Endothelial cell of umbilical vein (primary cell): ENCODE measurements at regions not wholly inside any gene's neighbourhood (a gene's known extent, or its start where the extent isn't known, plus 50 kb on each side); places are given as distances from the start of the nearest gene placed in this dataset.

Source experiments
- BruUV-seq: library from RNA; stranded (reverse); fragments of 400-500 nt; replicated peaks from 2 replicates; lab custom pipeline; 2021; lab: Mats Ljungman, UMichigan
- CTCF ChIA-PET: fragments of 300-600, 350-600 bp; sonication (Branson Sonifier 250); formaldehyde crosslinking; loops from one replicate; lab custom pipeline; 2021; ENCODE audit warnings: antibody characterized with exemption, inconsistent platforms; lab: Charles Lee
- POLR2A ChIA-PET: fragments of 300-600, 350-600 bp; sonication (Branson Sonifier 250); formaldehyde crosslinking; loops from one replicate; lab custom pipeline; 2021; ENCODE audit warnings: antibody characterized with exemption, inconsistent platforms; lab: Charles Lee
- DNase-seq: peaks from one replicate; pipeline ENCODE4 v3.0.0-alpha.2; 2011; ENCODE audit warnings: low read depth, low spot score
- FAIRE-seq: peaks from 2 replicates; lab custom pipeline; 2011; peaks lifted over from hg19 to GRCh38; lab: Jason Lieb, UNC
- H2AFZ ChIP-seq: 2 replicates; pipeline ENCODE4 v1.6.0; 2012; ENCODE audit warnings: low read depth, low read length, control low read depth, inconsistent platforms
- H3K27ac ChIP-seq: 2 replicates; pipeline ENCODE4 v1.5.1; 2011; ENCODE audit warnings: low read depth, mild to moderate bottlenecking, control low read depth, low read length, moderate library complexity; ENCODE audit not compliant: insufficient read depth
- H3K27me3 ChIP-seq, 2 experiments: 2 replicates each; pipeline versions ENCODE4 v1.6.0 to v1.6.1; 2011; ENCODE audit warnings: low read length in 2 of 2, mixed read lengths in 1 of 2; ENCODE audit not compliant: control insufficient read depth in 2 of 2, insufficient read depth in 2 of 2
- H3K36me3 ChIP-seq, 2 experiments: 2 replicates in 1 of 2; 3 replicates in 1 of 2; pipeline ENCODE4 v1.5.1; 2011; ENCODE audit warnings: low read length in 2 of 2, mild to moderate bottlenecking in 1 of 2, moderate library complexity in 1 of 2; ENCODE audit not compliant: control insufficient read depth in 2 of 2, insufficient read depth in 2 of 2; ENCODE audit errors: extremely low read depth in 1 of 2
- H3K4me1 ChIP-seq: 3 replicates; pipeline ENCODE4 v1.5.1; 2011; ENCODE audit warnings: mild to moderate bottlenecking, low read length; ENCODE audit not compliant: control insufficient read depth, insufficient read depth; ENCODE audit errors: extremely low read depth
- H3K4me2 ChIP-seq: 2 replicates; pipeline ENCODE4 v1.6.1; 2011; ENCODE audit warnings: low read length, control low read depth, mixed read lengths; ENCODE audit not compliant: insufficient read depth
- H3K4me3 ChIP-seq, 3 experiments: fragments of 200-600 bp in 1 of 3; sonication (generic), shearing (Covaris generic) in 1 of 3; replicated peaks in 1 of 3; 2 replicates each; pipeline ENCODE4 v1.5.1; 2011 to 2016; ENCODE audit warnings: control low read depth in 3 of 3, low read length in 3 of 3, mild to moderate bottlenecking in 2 of 3, inconsistent platforms in 1 of 3, low read depth in 1 of 3, moderate library complexity in 1 of 3; ENCODE audit not compliant: insufficient read depth in 1 of 3
- H3K79me2 ChIP-seq: 2 replicates; pipeline ENCODE4 v1.6.0; 2012; ENCODE audit warnings: low read length, inconsistent platforms; ENCODE audit not compliant: control insufficient read depth, insufficient read depth
- H3K9ac ChIP-seq: replicated peaks from 2 replicates; pipeline ENCODE3; 2011; ENCODE audit warnings: low read length, control low read depth; ENCODE audit not compliant: insufficient read depth; ENCODE audit errors: extremely low read depth
- H3K9me1 ChIP-seq: replicated peaks from 3 replicates; pipeline ENCODE4 v1.6.0; 2011; ENCODE audit warnings: mild to moderate bottlenecking, low read length; ENCODE audit not compliant: control insufficient read depth, insufficient read depth; ENCODE audit errors: extremely low read depth
- H3K9me3 ChIP-seq: replicated peaks from 2 replicates; pipeline ENCODE4 v1.5.1; 2012; ENCODE audit warnings: low read length, inconsistent platforms; ENCODE audit not compliant: control insufficient read depth, insufficient read depth
- H4K20me1 ChIP-seq: replicated peaks from 2 replicates; pipeline ENCODE3; 2011; ENCODE audit warnings: mild to moderate bottlenecking, low read length; ENCODE audit not compliant: control insufficient read depth, insufficient read depth; ENCODE audit errors: extremely low read depth
- EZH2 ChIP-seq: IDR thresholded peaks from 2 replicates; pipeline ENCODE4 v1.6.1; 2012; ENCODE audit warnings: borderline replicate concordance, low read depth, mild to moderate bottlenecking, moderate library complexity, low read length, inconsistent platforms; ENCODE audit not compliant: severe bottlenecking
- FOS ChIP-seq: IDR thresholded peaks from 2 replicates; pipeline ENCODE4 v1.6.1; 2011; ENCODE audit warnings: mild to moderate bottlenecking, low read length, moderate library complexity, borderline replicate concordance; ENCODE audit not compliant: insufficient read depth
- GATA2 ChIP-seq: IDR thresholded peaks from 2 replicates; pipeline ENCODE4 v1.7.0; 2011; ENCODE audit warnings: low read depth, mild to moderate bottlenecking, moderate library complexity, mixed read lengths, low read length; ENCODE audit not compliant: insufficient read length, insufficient read depth
- JUN ChIP-seq: IDR thresholded peaks from 2 replicates; pipeline ENCODE4 v1.6.1; 2011; ENCODE audit warnings: borderline replicate concordance, low read depth; ENCODE audit not compliant: insufficient read length, insufficient read depth
- MYC ChIP-seq: IDR thresholded peaks from one replicate; pipeline ENCODE4 v1.6.1; 2011; ENCODE audit warnings: mild to moderate bottlenecking, low read depth, low read length
- POLR2A ChIP-seq: IDR thresholded peaks from 2 replicates; pipeline ENCODE4 v1.6.1; 2012; ENCODE audit warnings: low read depth, mild to moderate bottlenecking, control low read depth, low read length
- POLR2AphosphoS5 ChIP-seq: IDR thresholded peaks from 2 replicates; pipeline ENCODE4 v1.6.1; 2012; ENCODE audit warnings: low read depth, mild to moderate bottlenecking, control low read depth, low read length, moderate library complexity; ENCODE audit not compliant: insufficient read depth
- dilution Hi-C: fragments of 300-500 bp; cut with MboI; formaldehyde crosslinking; loops from one replicate; pipeline ENCODE4 v1.15.0; 2019; ENCODE audit warnings: low sequenced_read_pairs; ENCODE audit not compliant: extremely low pct_ligation_motif_present
- intact Hi-C: fragments of 100-400 bp; cut with micrococcal nuclease; formaldehyde crosslinking; loops from one replicate; pipeline ENCODE4 v1.10.0; 2022
- TF ChIP-seq, protein P1 (sequence below): IDR thresholded peaks from 2 replicates; pipeline ENCODE4 v1.6.1; 2011; ENCODE audit not compliant: insufficient read depth, insufficient read length
- TF ChIP-seq, protein P2 (sequence below), 2 donors: IDR thresholded peaks; 1 replicate in 1 of 2; 2 replicates in 1 of 2; pipeline ENCODE4 v1.5.1; 2011; ENCODE audit warnings: low read length in 2 of 2, mild to moderate bottlenecking in 2 of 2, moderate library complexity in 2 of 2, control low read depth in 1 of 2, inconsistent platforms in 1 of 2, low read depth in 1 of 2; ENCODE audit not compliant: insufficient read depth in 1 of 2; ENCODE audit errors: extremely low read depth in 1 of 2

DNA sequence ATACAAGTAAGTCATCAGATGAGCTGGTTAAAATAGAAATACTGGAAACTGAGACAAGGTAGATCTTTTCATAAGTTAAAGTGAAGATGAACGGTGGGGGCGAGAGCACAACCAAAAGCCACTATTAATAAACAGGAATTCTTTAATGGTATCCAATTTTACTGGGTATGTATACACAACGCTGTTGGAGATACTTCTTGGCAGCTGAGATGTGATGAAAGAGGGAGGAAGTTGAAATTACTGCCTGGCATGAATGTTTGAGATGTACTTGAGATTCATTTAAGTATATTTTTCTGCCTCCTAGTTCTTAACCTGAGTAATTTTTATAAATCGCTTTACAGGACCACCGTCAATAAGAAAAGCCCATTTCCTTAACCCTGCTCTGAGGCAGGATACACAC is 110.0 kb upstream of the ZRANB2 start:
- H3K36me3 ChIP-seq = no peaks in the 10 kb centered on the region
- no peak for FAIRE-seq
- H3K4me2 ChIP-seq = no peak overlapping the region
- no peak overlapping the region for H2AFZ ChIP-seq
- H3K27me3 ChIP-seq = no peaks in the 10 kb centered on the region
- dilution Hi-C loops (no loop called here), intact Hi-C loops (loop anchor here (10.0 kb wide), 1 partner anchor 1094 kb away; the partner anchor contains the start of gene NEGR1)
- no peaks in the 10 kb centered on the region for H3K9me1 ChIP-seq
- no peak overlapping the region for H3K9ac ChIP-seq
- POLR2A ChIA-PET = no interaction called here
- H3K4me3 ChIP-seq = no peak overlapping the region
- no peaks in the 10 kb centered on the region for H3K79me2 ChIP-seq
- CTCF ChIA-PET = interaction anchor here (1.0 kb wide), 1 partner anchor 20 kb away, joined by 3 read pairs; no protein-coding TSS in a partner anchor
- no peak overlapping the region for H3K27ac ChIP-seq
- H3K9me3 ChIP-seq = no peaks in the 10 kb centered on the region
- no TSS peak for BruUV-seq
- no peaks in the 10 kb centered on the region for H4K20me1 ChIP-seq
- no peaks in the 10 kb centered on the region for H3K4me1 ChIP-seq
- DNase-seq = no peak
- TF ChIP-seq, protein P1, sequence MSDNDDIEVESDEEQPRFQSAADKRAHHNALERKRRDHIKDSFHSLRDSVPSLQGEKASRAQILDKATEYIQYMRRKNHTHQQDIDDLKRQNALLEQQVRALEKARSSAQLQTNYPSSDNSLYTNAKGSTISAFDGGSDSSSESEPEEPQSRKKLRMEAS = no peak
- no peak for TF ChIP-seq JUN
- TF ChIP-seq GATA2 = no peak

DNA sequence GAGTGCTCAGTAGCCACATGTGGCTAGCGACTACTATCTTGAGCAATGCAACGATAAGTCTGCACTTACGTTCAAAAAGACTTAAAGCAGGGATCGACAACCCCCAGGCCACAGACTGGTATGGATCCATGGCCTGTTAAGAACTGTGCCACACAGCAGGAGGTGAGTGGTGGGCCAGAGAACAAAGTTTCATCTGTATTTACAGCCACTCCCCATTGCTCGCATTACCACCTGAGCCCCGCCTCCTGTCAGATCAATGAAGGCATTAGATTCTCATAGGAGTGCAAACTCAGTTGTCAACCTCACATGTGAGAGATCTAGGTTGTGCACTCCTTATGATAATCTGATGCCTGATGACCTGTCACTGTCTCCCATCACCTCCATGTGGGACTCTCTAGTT is 103.6 kb upstream of the ZRANB2 start:
- Histone ChIP-seq H3K27me3 (no peaks in the 10 kb centered on the region), H3K9me3 (no peaks in the 10 kb centered on the region), H3K79me2 (no peaks in the 10 kb centered on the region), H3K4me1 (no peaks in the 10 kb centered on the region), H3K27ac (no peak overlapping the region), H3K9ac (no peak overlapping the region), H3K4me3 (no peak overlapping the region), H2AFZ (no peak overlapping the region), H3K4me2 (no peak overlapping the region), H4K20me1 (no peaks in the 10 kb centered on the region), H3K36me3 (no peaks in the 10 kb centered on the region), H3K9me1 (no peaks in the 10 kb centered on the region)
- CTCF ChIA-PET = no interaction called here
- BruUV-seq = no TSS peak
- POLR2A ChIA-PET = no interaction called here
- FAIRE-seq (no peak), DNase-seq (no peak)
- intact Hi-C loops (no loop called here), dilution Hi-C loops (no loop called here)
- TF ChIP-seq, protein P1 = no peak
- TF ChIP-seq POLR2A = no peak
- no peak for TF ChIP-seq POLR2AphosphoS5
- no peak for TF ChIP-seq FOS
- no peak for TF ChIP-seq JUN
- TF ChIP-seq, protein P2, sequence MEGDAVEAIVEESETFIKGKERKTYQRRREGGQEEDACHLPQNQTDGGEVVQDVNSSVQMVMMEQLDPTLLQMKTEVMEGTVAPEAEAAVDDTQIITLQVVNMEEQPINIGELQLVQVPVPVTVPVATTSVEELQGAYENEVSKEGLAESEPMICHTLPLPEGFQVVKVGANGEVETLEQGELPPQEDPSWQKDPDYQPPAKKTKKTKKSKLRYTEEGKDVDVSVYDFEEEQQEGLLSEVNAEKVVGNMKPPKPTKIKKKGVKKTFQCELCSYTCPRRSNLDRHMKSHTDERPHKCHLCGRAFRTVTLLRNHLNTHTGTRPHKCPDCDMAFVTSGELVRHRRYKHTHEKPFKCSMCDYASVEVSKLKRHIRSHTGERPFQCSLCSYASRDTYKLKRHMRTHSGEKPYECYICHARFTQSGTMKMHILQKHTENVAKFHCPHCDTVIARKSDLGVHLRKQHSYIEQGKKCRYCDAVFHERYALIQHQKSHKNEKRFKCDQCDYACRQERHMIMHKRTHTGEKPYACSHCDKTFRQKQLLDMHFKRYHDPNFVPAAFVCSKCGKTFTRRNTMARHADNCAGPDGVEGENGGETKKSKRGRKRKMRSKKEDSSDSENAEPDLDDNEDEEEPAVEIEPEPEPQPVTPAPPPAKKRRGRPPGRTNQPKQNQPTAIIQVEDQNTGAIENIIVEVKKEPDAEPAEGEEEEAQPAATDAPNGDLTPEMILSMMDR (IDR thresholded peaks at IDR 0.05; ENCODE audit: extremely low read depth in 1 of 2, insufficient read depth in 1 of 2, low read depth in 1 of 2, low read length in 2 of 2) = no peak
- TF ChIP-seq EZH2 = no peak
- no peak for TF ChIP-seq MYC
